HCT116 (cell line): ENCODE measurements at regions not wholly inside any gene's neighbourhood (a gene's known extent, or its start where the extent isn't known, plus 50 kb on each side); places are given as distances from the start of the nearest gene placed in this dataset.

Experiments used
- ATAC-seq: fragments of 200-7000 bp; cut with Tn5 transposase; 2 replicates; pipeline ENCODE4 v1.9.1; 2020; ENCODE audit warnings: mild to moderate bottlenecking, moderate library complexity
- BruUV-seq: library from RNA; stranded (reverse); fragments of 400-500 nt; replicated peaks from 2 replicates; lab custom pipeline; 2021; lab: Mats Ljungman, UMichigan
- CTCF ChIA-PET: fragments of 300-600 bp; sonication (Branson Sonifier 250); formaldehyde crosslinking; loops from one replicate; lab custom pipeline; 2021; ENCODE audit warnings: antibody characterized with exemption; lab: Charles Lee
- POLR2A ChIA-PET: fragments of 300-600, 350-600 bp; sonication (Branson Sonifier 250); formaldehyde crosslinking; loops from one replicate; lab custom pipeline; 2021; ENCODE audit warnings: antibody characterized with exemption; lab: Charles Lee
- RAD21 ChIA-PET, 2 experiments: fragments of 300-600 bp; sonication (Branson Sonifier 250); formaldehyde crosslinking; loops; one replicate each; lab custom pipeline; 2023; ENCODE audit warnings: low total read pairs in 2 of 2; ENCODE audit not compliant: uncharacterized antibody in 2 of 2, unreplicated experiment in 2 of 2, low non-redundant PET in 1 of 2; lab: Charles Lee
- DNase-seq: peaks from one replicate; pipeline ENCODE4 v3.0.0-alpha.2; 2010; ENCODE audit warnings: low read depth, low spot score
- H2AFZ ChIP-seq: fragments of 200-600 bp; shearing (Covaris generic), sonication (generic); 2 replicates; pipeline ENCODE4 v1.6.1; 2017; ENCODE audit warnings: low read depth, mixed run types, mixed read lengths, antibody characterized with exemption, low read length; ENCODE audit not compliant: poor library complexity, severe bottlenecking
- H3K27ac ChIP-seq: 2 replicates; pipeline ENCODE4 v1.5.1; 2012; ENCODE audit warnings: low read depth, low read length
- H3K27me3 ChIP-seq: fragments of 200-600 bp; sonication (generic); 2 replicates; pipeline ENCODE4 v1.6.1; 2016; ENCODE audit warnings: mixed run types, low read length, mixed read lengths; ENCODE audit not compliant: insufficient read depth
- H3K36me3 ChIP-seq, 2 experiments: fragments of 200-500 bp in 1 of 2; fragments of 200-600 bp in 1 of 2; sonication (Bioruptor generic) in 1 of 2; sonication (generic) in 1 of 2; 2 replicates each; pipeline versions ENCODE4 v1.5.1 to v1.6.1; 2014 to 2016; ENCODE audit warnings: low read length in 2 of 2, inconsistent platforms in 1 of 2, mixed read lengths in 1 of 2, mixed run types in 1 of 2; ENCODE audit not compliant: insufficient read depth in 2 of 2, control insufficient read depth in 1 of 2
- H3K4me1 ChIP-seq, 2 experiments: fragments of 200-600 bp in 1 of 2; sonication (generic) in 1 of 2; 2 replicates each; pipeline versions ENCODE4 v1.5.1 to v1.6.1; 2012 to 2017; ENCODE audit warnings: low read length in 2 of 2, inconsistent platforms in 1 of 2, mild to moderate bottlenecking in 1 of 2, mixed read lengths in 1 of 2, mixed run types in 1 of 2, moderate library complexity in 1 of 2; ENCODE audit not compliant: insufficient read depth in 2 of 2, control insufficient read depth in 1 of 2
- H3K4me2 ChIP-seq: fragments of 200-600 bp; sonication (generic); 2 replicates; pipeline ENCODE4 v1.6.1; 2017; ENCODE audit warnings: mixed run types, low read length, mixed read lengths
- H3K4me3 ChIP-seq, 2 experiments: fragments of 200-600 bp in 1 of 2; sonication (generic) in 1 of 2; replicated peaks in 1 of 2; 2 replicates each; pipeline ENCODE4 v1.5.1; 2011 to 2016; ENCODE audit warnings: low read length in 2 of 2, control low read depth in 1 of 2, low read depth in 1 of 2, mild to moderate bottlenecking in 1 of 2, mixed read lengths in 1 of 2, mixed run types in 1 of 2
- H3K79me2 ChIP-seq: fragments of 200-600 bp; sonication (generic); 2 replicates; pipeline ENCODE4 v1.6.1; 2017; ENCODE audit warnings: mild to moderate bottlenecking, mixed run types, low read length, moderate library complexity, mixed read lengths; ENCODE audit not compliant: insufficient read depth
- H3K9ac ChIP-seq: fragments of 200-600 bp; sonication (generic); 2 replicates; pipeline ENCODE4 v1.6.1; 2016; ENCODE audit warnings: low read length, mixed read lengths
- H3K9me2 ChIP-seq: fragments of 200-600 bp; sonication (generic), shearing (Covaris generic); 2 replicates; pipeline ENCODE4 v1.6.1; 2017; ENCODE audit warnings: mixed run types, mild to moderate bottlenecking, moderate library complexity; ENCODE audit not compliant: insufficient read depth
- H3K9me3 ChIP-seq, 2 experiments: fragments of 200-500 bp in 1 of 2; fragments of 200-600 bp in 1 of 2; sonication (Bioruptor generic) in 1 of 2; sonication (generic) in 1 of 2; 2 replicates each; pipeline ENCODE4 v1.6.1; 2014 to 2017; ENCODE audit warnings: low read length in 2 of 2, mixed read lengths in 2 of 2, inconsistent platforms in 1 of 2, low read depth in 1 of 2, mild to moderate bottlenecking in 1 of 2, mixed run types in 1 of 2, moderate library complexity in 1 of 2; ENCODE audit not compliant: control insufficient read depth in 1 of 2, insufficient read depth in 1 of 2
- H4K20me1 ChIP-seq: fragments of 200-600 bp; sonication (generic), shearing (Covaris generic); 2 replicates; pipeline ENCODE4 v1.6.1; 2017; ENCODE audit warnings: mixed run types, mild to moderate bottlenecking, moderate library complexity; ENCODE audit not compliant: insufficient read depth
- ATF3 ChIP-seq: IDR thresholded peaks from 2 replicates; pipeline ENCODE4 v1.6.1; 2012
- CEBPB ChIP-seq: IDR thresholded peaks from 2 replicates; pipeline ENCODE4 v1.6.1; 2012; ENCODE audit warnings: low read depth
- EGR1 ChIP-seq: IDR thresholded peaks from 2 replicates; pipeline ENCODE4 v1.6.1; 2012; ENCODE audit warnings: low read depth
- JUND ChIP-seq: IDR thresholded peaks from 2 replicates; pipeline ENCODE4 v1.6.1; 2012
- MAX ChIP-seq: IDR thresholded peaks from 2 replicates; pipeline ENCODE4 v1.6.1; 2012
- POLR2A ChIP-seq: IDR thresholded peaks from 2 replicates; pipeline ENCODE4 v1.7.0; 2011; ENCODE audit warnings: borderline replicate concordance; ENCODE audit not compliant: insufficient read depth, insufficient read length; ENCODE audit errors: extremely low read depth
- POLR2AphosphoS5 ChIP-seq: IDR thresholded peaks from 2 replicates; pipeline ENCODE4 v1.6.1; 2011; ENCODE audit warnings: mild to moderate bottlenecking, low read depth, low read length, moderate library complexity
- RAD21 ChIP-seq: IDR thresholded peaks from 2 replicates; pipeline ENCODE4 v1.6.1; 2012; ENCODE audit warnings: low read depth, mild to moderate bottlenecking
- SIN3A ChIP-seq: IDR thresholded peaks from 2 replicates; pipeline ENCODE4 v1.6.1; 2012; ENCODE audit warnings: low read depth
- SP1 ChIP-seq: IDR thresholded peaks from 2 replicates; pipeline ENCODE4 v1.6.1; 2012; ENCODE audit warnings: low read depth
- SRF ChIP-seq: IDR thresholded peaks from 2 replicates; pipeline ENCODE4 v1.6.1; 2012; ENCODE audit warnings: low read depth
- ZBTB33 ChIP-seq: IDR thresholded peaks from 2 replicates; pipeline ENCODE4 v1.6.1; 2011; ENCODE audit warnings: mild to moderate bottlenecking, low read length, moderate library complexity; ENCODE audit not compliant: insufficient replicate concordance; ENCODE audit errors: extremely low read depth
- ZFX ChIP-seq: fragments of 450-650 bp; IDR thresholded peaks from 2 replicates; pipeline ENCODE4 v1.6.1; 2017
- ZNF274 ChIP-seq: fragments of 200-500 bp; sonication (Bioruptor generic); IDR thresholded peaks from 2 replicates; pipeline ENCODE4 v1.6.1; 2014; ENCODE audit warnings: mild to moderate bottlenecking, low read depth, low read length, inconsistent platforms
- intact Hi-C: fragments of 100-400 bp; cut with micrococcal nuclease; formaldehyde crosslinking; loops from 2 replicates; pipeline ENCODE4 v1.10.0; 2022

- no peaks in the 10 kb centered on the region for H3K27me3 ChIP-seq
- no peaks in the 10 kb centered on the region for H4K20me1 ChIP-seq
- no peak overlapping the region for H2AFZ ChIP-seq
- H3K79me2 ChIP-seq = no peaks in the 10 kb centered on the region
- intact Hi-C loops = no loop called here
- H3K9ac ChIP-seq = no peak overlapping the region
- H3K4me1 ChIP-seq = no peaks in the 10 kb centered on the region
- H3K4me2 ChIP-seq = no peak overlapping the region
- H3K9me2 ChIP-seq = no peaks in the 10 kb centered on the region
- no peak for DNase-seq
- H3K9me3 ChIP-seq = peaks cover 6 to 20% of the 10 kb centered on the region in 2 experiments; a peak in 2 of 4 replicates
- TF ChIP-seq ATF3 (no peak), ZBTB33 (no peak), POLR2A (no peak), ZFX (no peak), SP1 (no peak), RAD21 (no peak), CEBPB (no peak), JUND (no peak), ZNF274 (no peak), EGR1 (no peak), MAX (no peak), POLR2AphosphoS5 (no peak), SRF (no peak), SIN3A (no peak)
- TF ChIP-seq, all 23 proteins: peak for 0
- Histone ChIP-seq H3K27ac (no peak overlapping the region), H3K4me3 (no peak overlapping the region), H3K36me3 (no peaks in the 10 kb centered on the region)
- no peak for ATAC-seq
- BruUV-seq = no TSS peak
- ChIA-PET CTCF (no interaction called here), POLR2A (no interaction called here), RAD21 (no interaction called here)
These were observed 609.8 kb downstream of the IRX1 start for GRCh38 chr5:4205398-4205797.
